ENCODE measurements at regions not wholly inside any gene's neighbourhood (a gene's known extent, or its start where the extent isn't known, plus 50 kb on each side); places are given as distances from the start of the nearest gene placed in this dataset.
"Not testable (repeated sequence)": the region's sequence is repeated elsewhere in the genome, so short reads cannot be mapped to it uniquely, and the experiment has no call there.

DNA sequence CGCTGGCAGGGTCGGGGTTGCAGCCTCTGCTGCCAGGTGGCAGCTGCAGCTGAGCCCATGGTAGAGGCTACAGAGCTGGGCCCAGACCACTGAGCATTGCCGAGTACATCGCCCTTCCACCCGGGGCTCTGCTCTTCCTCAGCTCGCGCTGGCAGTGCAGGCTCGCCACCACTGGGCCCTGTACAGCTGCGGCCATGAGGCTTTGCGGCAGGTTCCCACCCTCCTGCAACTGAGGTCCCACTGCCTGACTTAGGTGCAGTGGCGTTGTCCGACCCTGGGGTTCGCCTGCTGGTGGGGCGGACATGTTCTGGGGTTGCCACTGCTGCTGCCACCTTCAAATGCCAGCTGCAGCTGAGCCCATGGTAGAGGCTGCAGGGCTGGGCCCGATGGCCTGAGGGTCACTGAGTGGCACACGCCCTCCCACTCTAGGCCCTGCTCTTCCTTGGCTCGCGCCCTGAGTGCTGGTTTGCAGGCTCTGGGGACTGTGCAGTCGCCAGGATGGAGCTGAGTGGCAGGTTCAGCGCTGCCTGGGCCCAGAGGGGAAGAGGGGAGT, 359.8 kb downstream of the FOXD4L6 start:
- not testable (repeated sequence) for DNase-seq

DNA sequence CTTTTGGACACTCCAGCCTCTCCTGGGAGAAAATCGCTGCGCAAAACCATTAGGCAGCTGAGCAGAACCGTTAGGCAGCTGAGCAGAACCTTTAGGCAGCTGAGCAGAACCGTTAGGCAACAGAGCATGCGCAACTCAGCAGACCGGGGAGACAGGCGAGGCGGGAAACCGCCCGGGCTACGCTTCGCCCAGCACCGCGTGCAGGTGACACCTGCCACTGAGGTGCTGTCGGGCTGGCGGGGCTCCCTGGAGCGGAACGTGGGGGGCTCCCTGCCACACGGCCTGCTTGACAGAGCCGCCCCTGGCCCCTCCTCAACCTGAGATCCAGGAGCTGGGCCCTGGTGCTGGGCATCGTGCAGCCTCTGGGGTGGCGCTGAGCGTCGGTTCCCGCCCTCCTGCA, 360.3 kb downstream of the FOXD4L6 start:
- DNase-seq = not testable (repeated sequence)

DNA sequence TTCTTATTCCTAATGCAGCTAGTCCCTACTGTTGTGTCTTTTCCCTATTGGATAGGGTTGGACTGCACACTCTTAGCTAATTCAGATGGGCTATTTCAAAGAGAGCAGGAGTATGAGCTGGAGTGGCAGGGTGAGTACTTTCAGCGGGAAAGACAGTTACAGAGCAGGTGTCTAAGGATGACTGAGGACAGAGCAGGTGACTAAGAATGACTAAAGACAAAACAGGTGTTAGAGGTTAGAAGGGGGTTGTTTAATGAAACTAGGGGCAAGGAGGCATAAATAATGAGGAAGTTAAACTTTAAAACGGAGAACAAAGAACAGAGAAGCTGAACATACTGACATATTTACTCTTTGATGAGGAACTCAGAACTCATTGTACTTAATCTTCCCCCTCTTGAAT, 373.5 kb downstream of the FOXD4L6 start:
- not testable (repeated sequence) for DNase-seq

DNA sequence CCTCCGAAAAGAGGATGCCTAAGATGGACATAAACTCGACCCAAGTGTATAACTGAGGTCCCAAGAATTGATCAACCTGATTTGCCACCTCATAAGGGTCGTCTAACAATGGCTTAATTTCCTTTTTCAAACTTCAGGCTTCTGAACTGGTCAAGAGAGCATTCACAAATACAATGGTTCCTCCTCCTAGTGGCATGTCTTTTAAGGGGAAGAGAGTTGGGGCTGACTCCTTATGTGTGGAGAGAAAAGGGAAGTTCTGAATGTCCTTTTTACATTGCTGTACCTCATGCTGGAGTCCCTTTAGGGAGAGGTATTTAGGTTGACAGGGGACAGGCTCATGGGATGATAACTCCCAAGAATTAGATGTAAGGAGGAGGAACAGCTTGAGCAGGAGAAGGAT, 375.2 kb downstream of the FOXD4L6 start:
- DNase-seq = not testable (repeated sequence)

- peak in 1 of 2 donors; percentile 19 for DNase-seq
These were observed 381.5 kb downstream of the FOXD4L6 start for GRCh38 chr9:40746921-40747485.
